Cardiac fibroblast (primary cell): ENCODE measurements at regions not wholly inside any gene's neighbourhood (a gene's known extent, or its start where the extent isn't known, plus 50 kb on each side); places are given as distances from the start of the nearest gene placed in this dataset.

Experiments
- DNase-seq, 2 donors: peaks; one replicate each; pipeline versions ENCODE4 v3.0.0 to v3.0.0-alpha.2; 2010; ENCODE audit warnings: low read depth in 2 of 2
- H3K4me3 ChIP-seq, 2 donors: replicated peaks in 1 of 2; 1 replicate in 1 of 2; 2 replicates in 1 of 2; pipeline ENCODE4 v1.5.1; 2011; ENCODE audit warnings: low read depth in 2 of 2, low read length in 2 of 2, mild to moderate bottlenecking in 2 of 2, moderate library complexity in 1 of 2
- CTCF ChIP-seq: IDR thresholded peaks from one replicate; pipeline ENCODE4 v1.5.1; 2011; ENCODE audit warnings: low read depth, mild to moderate bottlenecking, low read length, inconsistent platforms

DNA sequence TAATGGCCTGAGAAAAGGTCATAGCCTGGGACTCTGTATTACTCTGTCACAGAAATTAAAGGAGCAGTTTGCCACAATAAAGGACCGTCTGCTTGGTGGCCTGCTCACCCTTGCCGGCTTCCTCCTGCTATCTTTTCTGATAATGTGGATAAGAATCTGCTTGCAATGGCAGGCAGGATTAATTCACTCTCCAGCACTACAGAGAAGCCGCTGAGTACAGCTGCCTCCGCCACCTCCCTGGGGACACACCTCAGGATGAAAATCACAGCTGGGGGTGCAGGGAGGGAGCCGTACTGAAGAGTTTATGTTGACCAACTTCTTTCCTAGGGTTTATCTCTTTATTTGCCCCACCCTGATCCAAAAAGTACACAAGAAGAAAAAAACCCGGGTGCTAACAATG is 245.9 kb upstream of the RPL38 start:
- no peak for DNase-seq
- H3K4me3 ChIP-seq: no peak overlapping the region
- no peak for TF ChIP-seq CTCF

DNA sequence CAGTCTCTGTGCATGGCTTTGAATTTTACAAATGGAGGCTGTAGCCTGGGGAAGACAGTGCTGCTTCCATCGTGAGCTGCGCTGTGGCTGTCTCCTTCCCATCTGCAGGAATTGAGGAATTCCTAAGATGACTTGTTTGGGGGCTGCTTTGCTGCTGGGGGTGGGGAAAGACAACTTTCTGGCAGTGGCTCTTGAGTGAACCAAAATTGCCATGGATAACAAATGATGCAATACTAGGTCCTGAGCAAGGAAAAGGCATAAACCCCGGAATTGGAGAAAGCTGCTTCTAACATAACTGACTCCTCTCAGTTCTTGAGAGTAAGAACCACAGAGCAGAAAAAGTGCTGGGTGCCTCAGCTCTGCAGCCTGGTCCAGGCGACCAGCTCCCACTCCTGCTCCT is 245.0 kb upstream of the RPL38 start:
- no peak for TF ChIP-seq CTCF
- DNase-seq: no peak
- no peak overlapping the region for H3K4me3 ChIP-seq

- DNase-seq: no peak
- TF ChIP-seq CTCF: no peak
- H3K4me3 ChIP-seq: no peak overlapping the region
Measured at GRCh38 chr17:73960469-73960868, 243.0 kb upstream of the RPL38 start.

DNA sequence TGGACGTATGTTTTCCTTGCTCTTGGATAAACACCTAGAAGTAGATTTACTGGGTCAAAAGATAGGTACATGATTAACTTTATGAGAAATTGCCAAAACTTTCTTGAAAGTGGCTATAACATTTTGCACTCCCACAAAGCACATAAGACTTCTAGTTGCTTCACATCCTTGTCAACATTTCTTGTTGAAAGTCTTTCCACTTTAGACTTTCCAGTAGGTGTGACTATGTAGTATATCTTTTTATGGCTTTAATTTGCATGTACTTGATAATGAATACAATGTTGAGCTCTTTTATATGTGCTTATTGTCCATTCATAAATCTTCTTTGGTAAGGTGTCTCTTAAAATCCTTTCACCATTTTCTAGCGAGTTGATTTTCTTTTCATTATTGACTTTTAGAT is 241.2 kb upstream of the RPL38 start:
- TF ChIP-seq CTCF: no peak
- no peak for DNase-seq

DNA sequence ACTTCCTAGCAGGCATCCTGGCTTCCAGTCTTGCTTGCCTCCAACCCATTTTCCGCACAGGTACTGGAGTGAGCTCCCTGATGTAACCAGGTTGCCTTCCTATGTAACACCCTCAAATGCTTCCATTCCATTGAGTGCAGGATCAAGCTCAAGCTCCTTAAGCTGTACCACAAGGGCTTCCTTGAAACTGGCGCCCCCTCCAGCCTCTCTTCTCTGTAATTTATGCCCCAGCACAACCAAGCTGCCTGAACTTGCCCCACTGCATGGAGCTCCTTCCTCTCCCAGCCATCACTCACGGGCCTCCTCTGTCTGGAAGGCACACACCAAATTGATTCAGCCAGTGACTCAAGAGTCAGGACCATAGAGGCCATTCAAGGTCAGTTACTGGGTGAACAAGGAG is 234.8 kb upstream of the RPL38 start:
- DNase-seq: no peak
- H3K4me3 ChIP-seq: no peak overlapping the region

More for the DNA sequence above, 241.2 kb upstream of the RPL38 start:
- H3K4me3 ChIP-seq: no peak overlapping the region

DNA sequence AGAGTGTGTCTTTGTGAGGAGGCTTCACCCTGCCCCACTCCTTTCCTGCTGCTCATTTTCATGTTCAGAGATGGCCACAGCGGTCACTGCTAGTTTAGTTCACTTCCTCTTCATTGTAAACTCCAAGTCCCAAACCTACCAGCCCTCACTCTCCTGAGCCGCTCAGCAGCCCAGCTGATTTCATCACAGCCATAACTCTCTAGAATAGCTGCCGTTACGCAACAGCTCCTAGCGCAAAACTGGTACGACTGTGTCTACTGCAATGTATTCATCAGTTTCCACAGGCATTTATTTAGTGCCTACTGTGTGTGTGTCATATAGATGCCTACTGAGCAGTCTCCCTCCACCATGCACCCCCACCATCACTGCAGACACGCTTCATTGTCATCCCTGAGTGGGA is 233.5 kb upstream of the RPL38 start:
- no peak for DNase-seq
- no peak overlapping the region for H3K4me3 ChIP-seq
- no peak for TF ChIP-seq CTCF

More for the DNA sequence above, 234.8 kb upstream of the RPL38 start:
- TF ChIP-seq CTCF: no peak

DNA sequence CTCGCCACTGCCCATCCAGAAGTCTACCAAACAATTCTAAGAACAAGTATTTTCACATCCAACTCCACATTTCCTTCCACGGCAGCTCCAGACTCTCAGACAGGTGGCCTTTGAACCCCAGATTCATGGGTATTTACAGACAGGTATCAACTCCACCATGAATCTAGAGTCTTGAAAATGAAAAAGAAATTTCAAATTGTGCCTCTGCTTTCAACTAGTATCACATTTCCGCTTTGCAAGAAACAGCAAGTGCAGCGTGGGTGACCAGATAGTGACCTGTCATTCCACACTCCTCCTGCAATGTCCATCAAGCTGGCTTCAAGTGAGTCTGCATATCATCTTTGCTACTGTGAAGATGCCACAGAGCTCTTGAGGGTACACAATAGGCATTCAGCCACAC is 232.4 kb upstream of the RPL38 start:
- no peak overlapping the region for H3K4me3 ChIP-seq
- no peak for DNase-seq
- TF ChIP-seq CTCF: no peak
